ENCODE measurements at regions not wholly inside any gene's neighbourhood (a gene's known extent, or its start where the extent isn't known, plus 50 kb on each side); places are given as distances from the start of the nearest gene placed in this dataset.

- no peak for TF ChIP-seq CTCF (tag by site-specific recombination; IDR thresholded peaks at IDR 0.05)
- TF ChIP-seq YY1 (tag by site-specific recombination; IDR thresholded peaks at IDR 0.05) = no peak
- no peak for TF ChIP-seq ZNF280C (tag by site-specific recombination; IDR thresholded peaks at IDR 0.05)
- no peak for TF ChIP-seq PRDM10 (tag by site-specific recombination; IDR thresholded peaks at IDR 0.05)
- no peak for TF ChIP-seq MZF1 (tag by site-specific recombination; IDR thresholded peaks at IDR 0.05; ENCODE audit: borderline replicate concordance)
- no peak for TF ChIP-seq SP3 (tag by site-specific recombination; IDR thresholded peaks at IDR 0.05)
- TF ChIP-seq ZSCAN16 (tag by site-specific recombination; IDR thresholded peaks at IDR 0.05) = no peak
- TF ChIP-seq MYNN (tag by site-specific recombination; IDR thresholded peaks at IDR 0.05; ENCODE audit: borderline replicate concordance) = no peak
- TF ChIP-seq ZNF843 (tag by site-specific recombination; IDR thresholded peaks at IDR 0.05) = no peak
- no peak for TF ChIP-seq ZNF513 (tag by site-specific recombination; IDR thresholded peaks at IDR 0.05)
These were observed 311.7 kb upstream of the KIAA1217 start for GRCh38 chr10:23897267-23897666.

Data from HEK293 (cell line).